Adrenal gland (tissue), 5 donors: ENCODE measurements at regions not wholly inside any gene's neighbourhood (a gene's known extent, or its start where the extent isn't known, plus 50 kb on each side); places are given as distances from the start of the nearest gene placed in this dataset.

Experiments used
- POLR2A ChIP-seq, 2 donors: fragments of 450-650 bp; IDR thresholded peaks; one replicate each; pipeline ENCODE4 v1.6.1; 2017; ENCODE audit warnings: antibody characterized with exemption in 2 of 2, mild to moderate bottlenecking in 2 of 2, moderate library complexity in 1 of 2
- TF ChIP-seq, protein P1 (sequence below), 6 experiments: fragments of 450-650 bp in 4 of 6; fragments of 200-600 bp in 2 of 6; sonication (generic) in 1 of 6; IDR thresholded peaks; 1 replicate in 5 of 6; 2 replicates in 1 of 6; pipeline versions ENCODE4 v1.5.1 to v1.8.0; 2016 to 2021; ENCODE audit warnings: antibody characterized with exemption in 6 of 6, mild to moderate bottlenecking in 2 of 6, moderate library complexity in 1 of 6
- donor health status: DM: no; HTN: no; CAD: no.

DNA sequence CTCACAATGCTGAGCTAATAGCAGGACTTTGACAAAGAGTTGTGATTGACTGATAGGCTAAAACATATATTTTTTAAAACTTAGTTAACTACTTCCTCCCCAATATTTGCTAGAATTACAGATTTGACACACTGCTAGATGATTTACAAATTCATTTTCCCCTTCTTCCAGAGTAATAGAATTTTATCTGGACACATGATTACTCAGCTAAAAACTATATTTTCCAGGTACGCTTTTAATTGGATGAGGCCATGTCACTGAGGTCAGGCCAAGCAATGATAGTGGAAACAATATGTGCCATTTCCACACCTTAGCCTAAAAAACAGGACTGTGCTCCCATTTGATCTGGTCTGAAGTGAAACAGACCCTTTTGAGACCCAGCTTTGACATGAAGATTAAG is 193.3 kb upstream of the PGRMC2 start:
- TF ChIP-seq POLR2A (IDR thresholded peaks at IDR 0.05) = no peak
- TF ChIP-seq, protein P1, sequence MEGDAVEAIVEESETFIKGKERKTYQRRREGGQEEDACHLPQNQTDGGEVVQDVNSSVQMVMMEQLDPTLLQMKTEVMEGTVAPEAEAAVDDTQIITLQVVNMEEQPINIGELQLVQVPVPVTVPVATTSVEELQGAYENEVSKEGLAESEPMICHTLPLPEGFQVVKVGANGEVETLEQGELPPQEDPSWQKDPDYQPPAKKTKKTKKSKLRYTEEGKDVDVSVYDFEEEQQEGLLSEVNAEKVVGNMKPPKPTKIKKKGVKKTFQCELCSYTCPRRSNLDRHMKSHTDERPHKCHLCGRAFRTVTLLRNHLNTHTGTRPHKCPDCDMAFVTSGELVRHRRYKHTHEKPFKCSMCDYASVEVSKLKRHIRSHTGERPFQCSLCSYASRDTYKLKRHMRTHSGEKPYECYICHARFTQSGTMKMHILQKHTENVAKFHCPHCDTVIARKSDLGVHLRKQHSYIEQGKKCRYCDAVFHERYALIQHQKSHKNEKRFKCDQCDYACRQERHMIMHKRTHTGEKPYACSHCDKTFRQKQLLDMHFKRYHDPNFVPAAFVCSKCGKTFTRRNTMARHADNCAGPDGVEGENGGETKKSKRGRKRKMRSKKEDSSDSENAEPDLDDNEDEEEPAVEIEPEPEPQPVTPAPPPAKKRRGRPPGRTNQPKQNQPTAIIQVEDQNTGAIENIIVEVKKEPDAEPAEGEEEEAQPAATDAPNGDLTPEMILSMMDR (IDR thresholded peaks at IDR 0.05) = no peak
